K562 (cell line): ENCODE measurements at regions not wholly inside any gene's neighbourhood (a gene's known extent, or its start where the extent isn't known, plus 50 kb on each side); places are given as distances from the start of the nearest gene placed in this dataset.
"Not testable (repeated sequence)": the region's sequence is repeated elsewhere in the genome, so short reads cannot be mapped to it uniquely, and the experiment has no call there.

Experiments
- ATAC-seq: fragments of 200-7000 bp; cut with Tn5 transposase; 3 replicates; pipeline ENCODE4 v1.9.1; 2020; ENCODE audit warnings: moderate library complexity
- BruUV-seq: library from RNA; stranded (reverse); fragments of 400-500 nt; replicated peaks from 2 replicates; lab custom pipeline; 2021; lab: Mats Ljungman, UMichigan
- CTCF ChIA-PET: fragments of 300-600 bp; formaldehyde crosslinking; extraction: SDS; loops from one replicate; lab custom pipeline; 2021; ENCODE audit warnings: low intra/inter-chr PET ratio; lab: Yijun Ruan, JAX
- POLR2A ChIA-PET: fragments of 300-600, 350-650 bp; sonication (Branson Sonifier 250); formaldehyde crosslinking; extraction: SDS; loops from one replicate; lab custom pipeline; 2021; ENCODE audit warnings: antibody characterized with exemption, inconsistent platforms; lab: Yijun Ruan, JAX
- DNase-seq, 4 experiments: peaks; one replicate each; pipeline versions ENCODE4 v3.0.0 to v3.0.0-alpha.2; 2011 to 2018; ENCODE audit warnings: low spot score in 3 of 4, mixed read lengths in 3 of 4; ENCODE audit errors: extremely low read depth in 1 of 4
- FAIRE-seq: peaks from 2 replicates; lab custom pipeline; 2011; peaks lifted over from hg19 to GRCh38; lab: Jason Lieb, UNC
- H2AFZ ChIP-seq: 2 replicates; pipeline ENCODE4 v1.6.0; 2011; ENCODE audit warnings: low read depth, low read length, control low read depth, inconsistent platforms
- H3K27ac ChIP-seq: fragments of 200-600 bp; 3 replicates; pipeline ENCODE4 v1.8.0; 2011; ENCODE audit warnings: low read depth, mild to moderate bottlenecking, control low read depth, inconsistent platforms, low read length, moderate library complexity, mixed read lengths; ENCODE audit errors: extremely low read depth
- H3K27me3 ChIP-seq, 2 experiments: fragments of 300-600 bp in 1 of 2; 2 replicates in 1 of 2; 3 replicates in 1 of 2; pipeline versions ENCODE4 v1.6.0 to v1.8.0; 2011; ENCODE audit warnings: inconsistent platforms in 2 of 2, low read length in 2 of 2, mild to moderate bottlenecking in 1 of 2, mixed read lengths in 1 of 2, moderate library complexity in 1 of 2; ENCODE audit not compliant: control insufficient read depth in 2 of 2, insufficient read depth in 2 of 2
- H3K36me3 ChIP-seq: fragments of 300-600 bp; 3 replicates; pipeline ENCODE4 v1.8.0; 2011; ENCODE audit warnings: mild to moderate bottlenecking, low read length, inconsistent platforms; ENCODE audit not compliant: control insufficient read depth, insufficient read depth
- H3K4me1 ChIP-seq, 2 experiments: fragments of 200-600 bp in 1 of 2; replicated peaks in 1 of 2; 2 replicates in 1 of 2; 3 replicates in 1 of 2; pipeline versions ENCODE4 v1.5.1 to v1.8.0; 2011; ENCODE audit warnings: inconsistent platforms in 2 of 2, low read length in 2 of 2, mild to moderate bottlenecking in 1 of 2, mixed read lengths in 1 of 2, moderate library complexity in 1 of 2; ENCODE audit not compliant: control insufficient read depth in 2 of 2, insufficient read depth in 2 of 2
- H3K4me2 ChIP-seq: 2 replicates; pipeline ENCODE4 v1.6.1; 2011; ENCODE audit warnings: low read length, control low read depth, inconsistent platforms, mixed read lengths; ENCODE audit not compliant: insufficient read depth
- H3K4me3 ChIP-seq: fragments of 200-600 bp; sonication (generic), shearing (Covaris generic); 2 replicates; pipeline ENCODE4 v1.5.1; 2016; ENCODE audit warnings: control low read depth, inconsistent platforms
- H3K79me2 ChIP-seq: fragments of 200-600 bp; 3 replicates; pipeline ENCODE4 v1.8.0; 2011; ENCODE audit warnings: low read length, inconsistent platforms; ENCODE audit not compliant: control insufficient read depth, insufficient read depth
- H3K9ac ChIP-seq, 2 experiments: 2 replicates each; pipeline versions ENCODE4 v1.6.0 to v1.6.1; 2011; ENCODE audit warnings: low read depth in 2 of 2, low read length in 2 of 2, control low read depth in 1 of 2, inconsistent platforms in 1 of 2, mild to moderate bottlenecking in 1 of 2, mixed read lengths in 1 of 2; ENCODE audit not compliant: insufficient read depth in 1 of 2
- H3K9me1 ChIP-seq: one replicate; pipeline ENCODE4 v1.6.0; 2011; ENCODE audit warnings: inconsistent platforms, mild to moderate bottlenecking, low read length, moderate library complexity; ENCODE audit not compliant: control insufficient read depth, insufficient read depth
- H3K9me3 ChIP-seq: replicated peaks from 2 replicates; pipeline ENCODE4 v1.5.1; 2011; ENCODE audit warnings: low read depth, low read length, inconsistent platforms; ENCODE audit not compliant: control insufficient read depth, insufficient read depth
- H4K20me1 ChIP-seq: replicated peaks from 2 replicates; pipeline ENCODE4 v1.6.1; 2011; ENCODE audit warnings: low read length, inconsistent platforms, mixed read lengths; ENCODE audit not compliant: control insufficient read depth, insufficient read depth
- BMI1 ChIP-seq: fragments of 150-350 bp; IDR thresholded peaks from 2 replicates; pipeline ENCODE4 v1.6.1; 2014; ENCODE audit warnings: low read length
- MAZ ChIP-seq, 2 experiments: fragments of 450-650 bp in 1 of 2; sonication (generic) in 1 of 2; formaldehyde crosslinking; IDR thresholded peaks in 1 of 2; conservative IDR thresholded peaks in 1 of 2; 2 replicates each; pipeline versions ENCODE4 v1.4.0 to v1.5.0; 2020; ENCODE audit warnings: mild to moderate bottlenecking in 1 of 2, missing genetic modification reagents in 1 of 2
- MCM2 ChIP-seq: fragments of 450-650 bp; IDR thresholded peaks from 2 replicates; pipeline ENCODE4 v1.6.1; 2017; ENCODE audit warnings: low read depth, mild to moderate bottlenecking
- NCOA1 ChIP-seq: fragments of 450-650 bp; IDR thresholded peaks from 2 replicates; pipeline ENCODE4 v1.6.1; 2016; ENCODE audit warnings: low read depth
- SRSF3 ChIP-seq: fragments of 200-400 bp; formaldehyde crosslinking; IDR thresholded peaks from 2 replicates; pipeline ENCODE4 v1.6.1; 2016; ENCODE audit warnings: mild to moderate bottlenecking, low read length, moderate library complexity; ENCODE audit not compliant: insufficient read depth
- SUPT5H ChIP-seq: fragments of 450-650 bp; IDR thresholded peaks from 2 replicates; pipeline ENCODE4 v1.6.1; 2016
- ZNF146 ChIP-seq: IDR thresholded peaks from one replicate; pipeline ENCODE4 v1.6.1; 2018; ENCODE audit warnings: missing compliant biosample characterization; ENCODE audit not compliant: unreplicated experiment
- WGBS: fragments of 100-300 bp; shearing (Covaris generic); methylation state at CpG from one replicate; pipeline ENCODE4 v1.1.6; 2016; ENCODE audit warnings: low coverage, mixed read lengths; ENCODE audit not compliant: insufficient coverage; ENCODE audit errors: missing lambda C conversion rate; 5-methylcytosine and 5-hydroxymethylcytosine counted together
- in situ Hi-C: fragments of 300-500 bp; cut with MboI; formaldehyde crosslinking; loops from 4 replicates; pipeline ENCODE4 v1.15.0; 2018; ENCODE audit warnings: inconsistent platforms, mixed read lengths
- intact Hi-C: fragments of 100-400 bp; cut with micrococcal nuclease; formaldehyde crosslinking; loops from 2 replicates; pipeline ENCODE4 v1.14.2; 2022

GRCh38 chr10:35819011-35819410, 176.9 kb upstream of the FZD8 start (continued):
- TF ChIP-seq MAZ (CRISPR knock-in tag; conservative IDR thresholded peaks at IDR 0.05 in 1 of 2, IDR thresholded peaks at IDR 0.05 in 1 of 2), result no peak
- no peak for TF ChIP-seq BMI1
- TF ChIP-seq NCOA1, result no peak
- no peak for TF ChIP-seq MCM2
- TF ChIP-seq SUPT5H, result no peak
- no peak for TF ChIP-seq SRSF3
- no peak for TF ChIP-seq ZNF146 (CRISPR knock-in tag)

- intact Hi-C loops, ATAC-seq, H3K4me1 ChIP-seq, H3K9ac ChIP-seq, FAIRE-seq, H3K9me3 ChIP-seq, H3K4me2 ChIP-seq, H4K20me1 ChIP-seq, H3K4me3 ChIP-seq, BruUV-seq, H3K9me1 ChIP-seq, H3K36me3 ChIP-seq, POLR2A ChIA-PET, H3K27ac ChIP-seq, H2AFZ ChIP-seq, DNase-seq, CTCF ChIA-PET, in situ Hi-C loops, H3K27me3 ChIP-seq, H3K79me2 ChIP-seq: not testable (repeated sequence)
- peak; percentile 43 for TF ChIP-seq ZNF146 (CRISPR knock-in tag)
- WGBS, result 0% methylated on average over 2 of the region's 5 CpGs
Observed at GRCh38 chr10:35817109-35817508, 175.0 kb upstream of the FZD8 start.
